ENCODE measurements at regions not wholly inside any gene's neighbourhood (a gene's known extent, or its start where the extent isn't known, plus 50 kb on each side); places are given as distances from the start of the nearest gene placed in this dataset.

- no peak for DNase-seq (ENCODE audit: low read depth, low spot score)
- in situ Hi-C loops (cut with HindIII; ENCODE audit: low sequenced_read_pairs): no loop called here
- no peak overlapping the region for H3K4me3 ChIP-seq (ENCODE audit: low read depth, low read length)
- no peak for TF ChIP-seq CTCF (IDR thresholded peaks at IDR 0.05; ENCODE audit: low read depth, low read length)
Observed at GRCh38 chr11:80349997-80350396, 909.2 kb upstream of the TENM4 start.

GRCh38 chr11:80346353-80347059 lies 905.7 kb upstream of the TENM4 start:
- in situ Hi-C loops (cut with HindIII; ENCODE audit: low sequenced_read_pairs): no loop called here
- H3K4me3 ChIP-seq (ENCODE audit: low read depth, low read length): no peak overlapping the region
- no peak for DNase-seq (ENCODE audit: low read depth, low spot score)
- no peak for TF ChIP-seq CTCF (IDR thresholded peaks at IDR 0.05; ENCODE audit: low read depth, low read length)

GRCh38 chr11:80343436-80343835 lies 902.6 kb upstream of the TENM4 start:
- in situ Hi-C loops (cut with HindIII; ENCODE audit: low sequenced_read_pairs): no loop called here
- DNase-seq (ENCODE audit: low read depth, low spot score): no peak
- TF ChIP-seq CTCF (IDR thresholded peaks at IDR 0.05; ENCODE audit: low read depth, low read length): no peak
- no peak overlapping the region for H3K4me3 ChIP-seq (ENCODE audit: low read depth, low read length)

GRCh38 chr11:80338231-80338630 lies 897.4 kb upstream of the TENM4 start:
- no peak for TF ChIP-seq CTCF (IDR thresholded peaks at IDR 0.05; ENCODE audit: low read depth, low read length)
- no peak overlapping the region for H3K4me3 ChIP-seq (ENCODE audit: low read depth, low read length)
- no peak for DNase-seq (ENCODE audit: low read depth, low spot score)
- in situ Hi-C loops (cut with HindIII; ENCODE audit: low sequenced_read_pairs): no loop called here

GRCh38 chr11:80331694-80332093 lies 890.9 kb upstream of the TENM4 start:
- no peak for TF ChIP-seq CTCF (IDR thresholded peaks at IDR 0.05; ENCODE audit: low read depth, low read length)
- in situ Hi-C loops (cut with HindIII; ENCODE audit: low sequenced_read_pairs): no loop called here
- H3K4me3 ChIP-seq (ENCODE audit: low read depth, low read length): no peak overlapping the region
- DNase-seq (ENCODE audit: low read depth, low spot score): no peak

GRCh38 chr11:80330264-80330663 lies 889.4 kb upstream of the TENM4 start:
- in situ Hi-C loops (cut with HindIII; ENCODE audit: low sequenced_read_pairs): no loop called here
- no peak for TF ChIP-seq CTCF (IDR thresholded peaks at IDR 0.05; ENCODE audit: low read depth, low read length)
- H3K4me3 ChIP-seq (ENCODE audit: low read depth, low read length): no peak overlapping the region
- peak; percentile 52 for DNase-seq (ENCODE audit: low read depth, low spot score)
